ENCODE measurements at regions not wholly inside any gene's neighbourhood (a gene's known extent, or its start where the extent isn't known, plus 50 kb on each side); places are given as distances from the start of the nearest gene placed in this dataset.

DNA sequence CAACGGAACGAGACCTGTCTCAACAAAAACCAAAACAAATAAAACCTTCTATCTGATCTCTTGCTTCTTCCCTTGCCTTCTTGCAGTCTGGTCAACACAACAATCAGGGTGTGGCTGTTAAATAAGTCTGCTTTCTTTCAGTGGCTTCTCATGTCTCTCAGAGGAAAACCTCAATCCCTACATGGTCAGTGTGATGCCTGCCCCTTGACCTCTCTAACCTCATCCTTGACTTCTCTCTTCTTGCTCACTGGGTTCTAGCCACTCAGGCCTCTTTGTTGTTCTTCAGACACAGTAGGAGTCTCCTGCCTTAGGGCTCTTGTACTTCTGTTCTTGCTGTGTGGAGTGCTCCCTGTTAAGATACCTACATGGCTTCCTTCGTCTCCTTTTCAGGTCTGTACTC lies 220.4 kb downstream of the SDHAF3 start:
- WGBS (ENCODE audit: insufficient coverage) = no CpG with 5 or more reads among the region's 3 CpGs
- Histone ChIP-seq H3K4me3 (replicated peaks in 1 of 3; ENCODE audit: low read depth in 2 of 3, low read length in 3 of 3) (no peak overlapping the region), H3K4me1 (ENCODE audit: control insufficient read depth in 1 of 2, insufficient read depth in 2 of 2, low read length in 2 of 2) (no peaks in the 10 kb centered on the region), H3K79me2 (ENCODE audit: insufficient read depth, low read length) (no peaks in the 10 kb centered on the region), H2AFZ (ENCODE audit: insufficient read depth, low read depth, low read length, poor library complexity, severe bottlenecking) (no peak overlapping the region), H4K20me1 (ENCODE audit: insufficient read depth, low read length) (no peaks in the 10 kb centered on the region), H3K9ac (ENCODE audit: insufficient read depth, low read length, poor library complexity, severe bottlenecking) (no peak overlapping the region), H3K9me3 (replicated peaks in 1 of 2; ENCODE audit: control insufficient read depth in 1 of 2, insufficient read depth in 1 of 2, low read length in 2 of 2) (peaks cover 0 to 7% of the 10 kb centered on the region in 2 donors), H3K27ac (ENCODE audit: low read depth in 1 of 2, low read length in 2 of 2) (no peak overlapping the region), H3K36me3 (replicated peaks in 1 of 2; ENCODE audit: control insufficient read depth in 1 of 2, insufficient read depth in 2 of 2, low read length in 2 of 2) (no peaks in the 10 kb centered on the region), H3K27me3 (ENCODE audit: control insufficient read depth in 2 of 2, insufficient read depth in 2 of 2, low read length in 2 of 2) (no peaks in the 10 kb centered on the region), H3K4me2 (replicated peaks; ENCODE audit: extremely low read depth, low read length, poor library complexity, severe bottlenecking) (no peak overlapping the region)
- peaks cover 4 to 26% (median 9%) of the 10 kb centered on the region in 7 donors for H3K9me3 Mint-ChIP-seq
- TF ChIP-seq, protein P1, sequence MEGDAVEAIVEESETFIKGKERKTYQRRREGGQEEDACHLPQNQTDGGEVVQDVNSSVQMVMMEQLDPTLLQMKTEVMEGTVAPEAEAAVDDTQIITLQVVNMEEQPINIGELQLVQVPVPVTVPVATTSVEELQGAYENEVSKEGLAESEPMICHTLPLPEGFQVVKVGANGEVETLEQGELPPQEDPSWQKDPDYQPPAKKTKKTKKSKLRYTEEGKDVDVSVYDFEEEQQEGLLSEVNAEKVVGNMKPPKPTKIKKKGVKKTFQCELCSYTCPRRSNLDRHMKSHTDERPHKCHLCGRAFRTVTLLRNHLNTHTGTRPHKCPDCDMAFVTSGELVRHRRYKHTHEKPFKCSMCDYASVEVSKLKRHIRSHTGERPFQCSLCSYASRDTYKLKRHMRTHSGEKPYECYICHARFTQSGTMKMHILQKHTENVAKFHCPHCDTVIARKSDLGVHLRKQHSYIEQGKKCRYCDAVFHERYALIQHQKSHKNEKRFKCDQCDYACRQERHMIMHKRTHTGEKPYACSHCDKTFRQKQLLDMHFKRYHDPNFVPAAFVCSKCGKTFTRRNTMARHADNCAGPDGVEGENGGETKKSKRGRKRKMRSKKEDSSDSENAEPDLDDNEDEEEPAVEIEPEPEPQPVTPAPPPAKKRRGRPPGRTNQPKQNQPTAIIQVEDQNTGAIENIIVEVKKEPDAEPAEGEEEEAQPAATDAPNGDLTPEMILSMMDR (IDR thresholded peaks at IDR 0.05) = no peak
- no peak overlapping the region for H3K4me3 Mint-ChIP-seq
- no peaks in the 10 kb centered on the region for H3K36me3 Mint-ChIP-seq
- intact Hi-C loops (cut with micrococcal nuclease) = no loop called here
- no peak for DNase-seq
- peaks cover 0 to 2% (median 0%) of the 10 kb centered on the region in 3 donors for H3K27me3 Mint-ChIP-seq (ENCODE audit: low read depth in 3 of 3)
- no peaks in the 10 kb centered on the region for H3K4me1 Mint-ChIP-seq
- H3K27ac Mint-ChIP-seq = no peak overlapping the region

GRCh38 chr7:97342512-97342911 lies 225.0 kb downstream of the SDHAF3 start:
- no peak for DNase-seq
- peaks cover 0 to 2% (median 0%) of the 10 kb centered on the region in 3 donors for H3K27me3 Mint-ChIP-seq (ENCODE audit: low read depth in 3 of 3)
- H3K4me2 ChIP-seq (replicated peaks; ENCODE audit: extremely low read depth, low read length, poor library complexity, severe bottlenecking) = no peak overlapping the region
- H3K27me3 ChIP-seq (ENCODE audit: control insufficient read depth in 2 of 2, insufficient read depth in 2 of 2, low read length in 2 of 2) = no peaks in the 10 kb centered on the region
- TF ChIP-seq, protein P1 (IDR thresholded peaks at IDR 0.05) = no peak
- peaks cover 0 to 15% of the 10 kb centered on the region in 2 donors for H3K9me3 ChIP-seq (replicated peaks in 1 of 2; ENCODE audit: control insufficient read depth in 1 of 2, insufficient read depth in 1 of 2, low read length in 2 of 2)
- no peaks in the 10 kb centered on the region for H3K4me1 Mint-ChIP-seq
- H3K36me3 ChIP-seq (replicated peaks in 1 of 2; ENCODE audit: control insufficient read depth in 1 of 2, insufficient read depth in 2 of 2, low read length in 2 of 2) = no peaks in the 10 kb centered on the region
- peaks cover 5 to 19% (median 12%) of the 10 kb centered on the region in 7 donors for H3K9me3 Mint-ChIP-seq
- H3K36me3 Mint-ChIP-seq = no peaks in the 10 kb centered on the region
- intact Hi-C loops (cut with micrococcal nuclease) = no loop called here
- no peak overlapping the region for H3K27ac Mint-ChIP-seq
- no peaks in the 10 kb centered on the region for H4K20me1 ChIP-seq (ENCODE audit: insufficient read depth, low read length)
- 0% methylated on average over 1 of the region's 3 CpGs for WGBS (ENCODE audit: insufficient coverage)
- H3K4me1 ChIP-seq (ENCODE audit: control insufficient read depth in 1 of 2, insufficient read depth in 2 of 2, low read length in 2 of 2) = no peaks in the 10 kb centered on the region
- no peaks in the 10 kb centered on the region for H3K79me2 ChIP-seq (ENCODE audit: insufficient read depth, low read length)
- no peak overlapping the region for H3K4me3 Mint-ChIP-seq
- H3K4me3 ChIP-seq (replicated peaks in 1 of 3; ENCODE audit: low read depth in 2 of 3, low read length in 3 of 3) = no peak overlapping the region
- no peak overlapping the region for H3K27ac ChIP-seq (ENCODE audit: low read depth in 1 of 2, low read length in 2 of 2)
- no peak overlapping the region for H3K9ac ChIP-seq (ENCODE audit: insufficient read depth, low read length, poor library complexity, severe bottlenecking)
- no peak overlapping the region for H2AFZ ChIP-seq (ENCODE audit: insufficient read depth, low read depth, low read length, poor library complexity, severe bottlenecking)

All from CD14-positive monocyte (primary cell).